PC-3 (cell line): ENCODE measurements at regions not wholly inside any gene's neighbourhood (a gene's known extent, or its start where the extent isn't known, plus 50 kb on each side); places are given as distances from the start of the nearest gene placed in this dataset.

Experiments
- ATAC-seq: fragments of 200-7000 bp; cut with Tn5 transposase; 2 replicates; pipeline ENCODE4 v1.9.1; 2020; ENCODE audit warnings: mild to moderate bottlenecking, moderate library complexity
- BruUV-seq: library from RNA; stranded (reverse); fragments of 400-500 nt; replicated peaks from 2 replicates; lab custom pipeline; 2021; lab: Mats Ljungman, UMichigan
- CTCF ChIA-PET: fragments of 300-600 bp; sonication (Branson Sonifier 250); formaldehyde crosslinking; loops from one replicate; lab custom pipeline; 2022; ENCODE audit warnings: antibody characterized with exemption; lab: Charles Lee
- POLR2A ChIA-PET: fragments of 300-600 bp; sonication (Branson Sonifier 250); formaldehyde crosslinking; loops from one replicate; lab custom pipeline; 2022; ENCODE audit warnings: antibody characterized with exemption; ENCODE audit not compliant: unreplicated experiment; lab: Charles Lee
- DNase-seq: peaks from one replicate; pipeline ENCODE4 v3.0.0-alpha.2; 2015
- H2AFZ ChIP-seq: fragments of 300-600 bp; sonication (generic); 2 replicates; pipeline ENCODE4 v1.6.0; 2016; ENCODE audit warnings: antibody characterized with exemption, low read length
- H3F3A ChIP-seq: fragments of 300-600 bp; sonication (generic); one replicate; pipeline ENCODE4 v1.6.0; 2017; ENCODE audit warnings: antibody characterized with exemption, low read length, control low read depth, mild to moderate bottlenecking; ENCODE audit not compliant: unreplicated experiment
- H3K27ac ChIP-seq: fragments of 300-600 bp; sonication (generic); 2 replicates; pipeline ENCODE4 v1.5.1; 2016; ENCODE audit warnings: mild to moderate bottlenecking, low read length
- H3K27me3 ChIP-seq: fragments of 300-600 bp; sonication (generic); 2 replicates; pipeline ENCODE4 v1.6.1; 2016; ENCODE audit warnings: low read length, mixed read lengths
- H3K36me3 ChIP-seq: fragments of 300-600 bp; sonication (generic); 2 replicates; pipeline ENCODE4 v1.6.1; 2016; ENCODE audit warnings: low read depth, mixed run types, low read length, mixed read lengths
- H3K4me1 ChIP-seq: fragments of 300-600 bp; sonication (generic); 2 replicates; pipeline ENCODE4 v1.5.1; 2016; ENCODE audit warnings: low read length; ENCODE audit not compliant: insufficient read depth
- H3K4me2 ChIP-seq: fragments of 300-600 bp; sonication (generic); 2 replicates; pipeline ENCODE4 v1.6.0; 2016; ENCODE audit warnings: low read length
- H3K4me3 ChIP-seq: fragments of 300-600 bp; sonication (generic); 2 replicates; pipeline ENCODE4 v1.5.1; 2016; ENCODE audit warnings: mild to moderate bottlenecking, low read length, mixed read lengths
- H3K79me2 ChIP-seq: fragments of 300-600 bp; sonication (generic); 2 replicates; pipeline ENCODE4 v1.6.1; 2017; ENCODE audit warnings: low read length, mixed read lengths
- H3K9ac ChIP-seq: fragments of 300-600 bp; sonication (generic); 2 replicates; pipeline ENCODE4 v1.6.0; 2016; ENCODE audit warnings: mild to moderate bottlenecking, low read length
- H3K9me2 ChIP-seq: fragments of 300-600 bp; sonication (generic); replicated peaks from 2 replicates; pipeline ENCODE4 v1.6.1; 2016; ENCODE audit warnings: mixed run types, low read length, mixed read lengths
- H3K9me3 ChIP-seq: fragments of 300-600 bp; sonication (generic); 2 replicates; pipeline ENCODE4 v1.6.1; 2016; ENCODE audit warnings: low read length, mixed read lengths
- H4K20me1 ChIP-seq: fragments of 300-600 bp; sonication (generic); 2 replicates; pipeline ENCODE4 v1.6.1; 2016; ENCODE audit warnings: low read length, mixed read lengths
- CTCF ChIP-seq: fragments of 300-600 bp; sonication (generic); conservative IDR thresholded peaks from 2 replicates; pipeline ENCODE4 v1.5.1; 2017; ENCODE audit warnings: antibody characterized with exemption, low read depth, mild to moderate bottlenecking, low read length
- EZH2 ChIP-seq: fragments of 300-600 bp; sonication (generic); IDR thresholded peaks from one replicate; pipeline ENCODE4 v1.6.1; 2017; ENCODE audit warnings: antibody characterized with exemption, mild to moderate bottlenecking, low read length; ENCODE audit not compliant: unreplicated experiment
- EZH2phosphoT487 ChIP-seq: fragments of 300-600 bp; sonication (generic); IDR thresholded peaks from 2 replicates; pipeline ENCODE4 v1.6.1; 2018; ENCODE audit warnings: mild to moderate bottlenecking, antibody characterized with exemption, low read length, borderline replicate concordance
- intact Hi-C: fragments of 100-400 bp; cut with micrococcal nuclease; formaldehyde crosslinking; loops from 2 replicates; pipeline ENCODE4 v1.9.0; 2023

GRCh38 chr9:74362423-74362822 lies 134.7 kb upstream of the RORB start:
- H3K9ac ChIP-seq = no peak overlapping the region
- no peaks in the 10 kb centered on the region for H3K4me1 ChIP-seq
- no peak for TF ChIP-seq EZH2phosphoT487
- no peak for TF ChIP-seq CTCF
- no peak for TF ChIP-seq EZH2
- no peak overlapping the region for H3K4me2 ChIP-seq
- no TSS peak for BruUV-seq
- no peak overlapping the region for H2AFZ ChIP-seq
- H3K27me3 ChIP-seq = no peaks in the 10 kb centered on the region
- H3K27ac ChIP-seq = no peak overlapping the region
- no peaks in the 10 kb centered on the region for H3K9me2 ChIP-seq
- no peaks in the 10 kb centered on the region for H3F3A ChIP-seq
- DNase-seq (no peak), ATAC-seq (no peak)
- H3K9me3 ChIP-seq = no peaks in the 10 kb centered on the region
- no peaks in the 10 kb centered on the region for H4K20me1 ChIP-seq
- no peaks in the 10 kb centered on the region for H3K79me2 ChIP-seq
- H3K4me3 ChIP-seq = no peak overlapping the region
- POLR2A ChIA-PET = no interaction called here
- H3K36me3 ChIP-seq = no peaks in the 10 kb centered on the region
- CTCF ChIA-PET = no interaction called here
- intact Hi-C loops = no loop called here

DNA sequence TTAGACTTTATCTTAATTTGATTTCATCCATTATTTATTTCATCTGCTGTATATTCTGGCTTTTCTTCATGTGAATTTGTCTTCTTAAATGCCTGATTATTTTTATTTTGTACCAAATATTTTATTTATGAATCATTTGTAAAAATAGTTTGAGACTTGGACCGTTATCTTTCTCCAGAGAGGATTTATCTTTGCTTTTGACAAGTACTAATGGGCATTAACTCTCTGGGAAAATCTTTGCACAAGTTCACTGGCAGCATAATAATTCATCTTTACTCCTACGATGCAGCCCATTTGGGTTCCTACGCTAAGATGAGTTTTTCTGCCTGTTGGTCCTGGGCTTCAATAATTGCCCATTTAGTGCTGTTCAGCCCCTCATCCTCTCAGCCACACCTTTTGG lies 131.0 kb upstream of the RORB start:
- ChIA-PET CTCF (no interaction called here), POLR2A (no interaction called here)
- Histone ChIP-seq H3K36me3 (no peaks in the 10 kb centered on the region), H3K27ac (no peak overlapping the region), H4K20me1 (no peaks in the 10 kb centered on the region), H3K4me1 (no peaks in the 10 kb centered on the region), H3K27me3 (no peaks in the 10 kb centered on the region), H3K9me2 (no peaks in the 10 kb centered on the region), H3K9me3 (no peaks in the 10 kb centered on the region), H3K4me2 (no peak overlapping the region), H2AFZ (no peak overlapping the region), H3F3A (no peaks in the 10 kb centered on the region), H3K79me2 (no peaks in the 10 kb centered on the region), H3K4me3 (no peak overlapping the region), H3K9ac (no peak overlapping the region)
- TF ChIP-seq EZH2 = no peak
- TF ChIP-seq CTCF = no peak
- TF ChIP-seq EZH2phosphoT487 = no peak
- DNase-seq (no peak), ATAC-seq (no peak)
- intact Hi-C loops = no loop called here
- no TSS peak for BruUV-seq

DNA sequence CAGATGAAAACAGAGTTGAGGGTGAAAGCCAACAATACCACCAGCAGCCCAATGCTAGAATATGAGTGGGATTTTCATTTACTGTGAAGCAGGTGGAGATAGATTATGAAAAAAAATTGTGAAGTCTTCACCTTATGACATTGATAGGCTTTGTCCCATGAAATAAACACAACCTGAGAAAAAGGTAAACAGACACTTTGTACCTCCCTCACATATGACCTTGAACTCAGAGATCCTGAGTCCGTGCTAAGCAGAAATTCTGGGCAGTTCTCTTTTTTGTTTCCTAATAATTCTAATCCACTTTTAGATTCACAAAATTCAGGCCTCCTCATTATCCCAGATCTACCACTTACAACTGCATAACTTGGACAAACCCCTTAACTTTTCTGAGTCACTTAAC lies 127.3 kb upstream of the RORB start:
- H3K9me3 ChIP-seq = no peaks in the 10 kb centered on the region
- H3K4me2 ChIP-seq = no peak overlapping the region
- ChIA-PET POLR2A (no interaction called here), CTCF (no interaction called here)
- no peaks in the 10 kb centered on the region for H3K79me2 ChIP-seq
- no peaks in the 10 kb centered on the region for H3K9me2 ChIP-seq
- H3K27ac ChIP-seq = no peak overlapping the region
- H3K9ac ChIP-seq = no peak overlapping the region
- no peak overlapping the region for H3K4me3 ChIP-seq
- no peak overlapping the region for H2AFZ ChIP-seq
- TF ChIP-seq EZH2 (no peak), CTCF (no peak), EZH2phosphoT487 (no peak)
- ATAC-seq (no peak), DNase-seq (no peak)
- H3F3A ChIP-seq = no peaks in the 10 kb centered on the region
- H3K4me1 ChIP-seq = no peaks in the 10 kb centered on the region
- BruUV-seq = no TSS peak
- no peaks in the 10 kb centered on the region for H3K27me3 ChIP-seq
- intact Hi-C loops = loop anchor here (10.0 kb wide), 1 partner anchor 685 kb away; no protein-coding TSS in a partner anchor
- no peaks in the 10 kb centered on the region for H3K36me3 ChIP-seq
- H4K20me1 ChIP-seq = no peaks in the 10 kb centered on the region
